Endothelial cell of umbilical vein (primary cell): ENCODE measurements at regions not wholly inside any gene's neighbourhood (a gene's known extent, or its start where the extent isn't known, plus 50 kb on each side); places are given as distances from the start of the nearest gene placed in this dataset.
"Not testable (repeated sequence)": the region's sequence is repeated elsewhere in the genome, so short reads cannot be mapped to it uniquely, and the experiment has no call there.

Source experiments
- BruUV-seq: library from RNA; stranded (reverse); fragments of 400-500 nt; replicated peaks from 2 replicates; lab custom pipeline; 2021; lab: Mats Ljungman, UMichigan
- CTCF ChIA-PET: fragments of 300-600, 350-600 bp; sonication (Branson Sonifier 250); formaldehyde crosslinking; loops from one replicate; lab custom pipeline; 2021; ENCODE audit warnings: antibody characterized with exemption, inconsistent platforms; lab: Charles Lee
- POLR2A ChIA-PET: fragments of 300-600, 350-600 bp; sonication (Branson Sonifier 250); formaldehyde crosslinking; loops from one replicate; lab custom pipeline; 2021; ENCODE audit warnings: antibody characterized with exemption, inconsistent platforms; lab: Charles Lee
- DNase-seq: peaks from one replicate; pipeline ENCODE4 v3.0.0-alpha.2; 2011; ENCODE audit warnings: low read depth, low spot score
- FAIRE-seq: peaks from 2 replicates; lab custom pipeline; 2011; peaks lifted over from hg19 to GRCh38; lab: Jason Lieb, UNC
- H2AFZ ChIP-seq: 2 replicates; pipeline ENCODE4 v1.6.0; 2012; ENCODE audit warnings: low read depth, low read length, control low read depth, inconsistent platforms
- H3K27ac ChIP-seq: 2 replicates; pipeline ENCODE4 v1.5.1; 2011; ENCODE audit warnings: low read depth, mild to moderate bottlenecking, control low read depth, low read length, moderate library complexity; ENCODE audit not compliant: insufficient read depth
- H3K27me3 ChIP-seq, 2 experiments: 2 replicates each; pipeline versions ENCODE4 v1.6.0 to v1.6.1; 2011; ENCODE audit warnings: low read length in 2 of 2, mixed read lengths in 1 of 2; ENCODE audit not compliant: control insufficient read depth in 2 of 2, insufficient read depth in 2 of 2
- H3K36me3 ChIP-seq, 2 experiments: 2 replicates in 1 of 2; 3 replicates in 1 of 2; pipeline ENCODE4 v1.5.1; 2011; ENCODE audit warnings: low read length in 2 of 2, mild to moderate bottlenecking in 1 of 2, moderate library complexity in 1 of 2; ENCODE audit not compliant: control insufficient read depth in 2 of 2, insufficient read depth in 2 of 2; ENCODE audit errors: extremely low read depth in 1 of 2
- H3K4me1 ChIP-seq: 3 replicates; pipeline ENCODE4 v1.5.1; 2011; ENCODE audit warnings: mild to moderate bottlenecking, low read length; ENCODE audit not compliant: control insufficient read depth, insufficient read depth; ENCODE audit errors: extremely low read depth
- H3K4me2 ChIP-seq: 2 replicates; pipeline ENCODE4 v1.6.1; 2011; ENCODE audit warnings: low read length, control low read depth, mixed read lengths; ENCODE audit not compliant: insufficient read depth
- H3K4me3 ChIP-seq, 3 experiments: fragments of 200-600 bp in 1 of 3; sonication (generic), shearing (Covaris generic) in 1 of 3; replicated peaks in 1 of 3; 2 replicates each; pipeline ENCODE4 v1.5.1; 2011 to 2016; ENCODE audit warnings: control low read depth in 3 of 3, low read length in 3 of 3, mild to moderate bottlenecking in 2 of 3, inconsistent platforms in 1 of 3, low read depth in 1 of 3, moderate library complexity in 1 of 3; ENCODE audit not compliant: insufficient read depth in 1 of 3
- H3K79me2 ChIP-seq: 2 replicates; pipeline ENCODE4 v1.6.0; 2012; ENCODE audit warnings: low read length, inconsistent platforms; ENCODE audit not compliant: control insufficient read depth, insufficient read depth
- H3K9ac ChIP-seq: replicated peaks from 2 replicates; pipeline ENCODE3; 2011; ENCODE audit warnings: low read length, control low read depth; ENCODE audit not compliant: insufficient read depth; ENCODE audit errors: extremely low read depth
- H3K9me1 ChIP-seq: replicated peaks from 3 replicates; pipeline ENCODE4 v1.6.0; 2011; ENCODE audit warnings: mild to moderate bottlenecking, low read length; ENCODE audit not compliant: control insufficient read depth, insufficient read depth; ENCODE audit errors: extremely low read depth
- H3K9me3 ChIP-seq: replicated peaks from 2 replicates; pipeline ENCODE4 v1.5.1; 2012; ENCODE audit warnings: low read length, inconsistent platforms; ENCODE audit not compliant: control insufficient read depth, insufficient read depth
- H4K20me1 ChIP-seq: replicated peaks from 2 replicates; pipeline ENCODE3; 2011; ENCODE audit warnings: mild to moderate bottlenecking, low read length; ENCODE audit not compliant: control insufficient read depth, insufficient read depth; ENCODE audit errors: extremely low read depth
- EZH2 ChIP-seq: IDR thresholded peaks from 2 replicates; pipeline ENCODE4 v1.6.1; 2012; ENCODE audit warnings: borderline replicate concordance, low read depth, mild to moderate bottlenecking, moderate library complexity, low read length, inconsistent platforms; ENCODE audit not compliant: severe bottlenecking
- FOS ChIP-seq: IDR thresholded peaks from 2 replicates; pipeline ENCODE4 v1.6.1; 2011; ENCODE audit warnings: mild to moderate bottlenecking, low read length, moderate library complexity, borderline replicate concordance; ENCODE audit not compliant: insufficient read depth
- GATA2 ChIP-seq: IDR thresholded peaks from 2 replicates; pipeline ENCODE4 v1.7.0; 2011; ENCODE audit warnings: low read depth, mild to moderate bottlenecking, moderate library complexity, mixed read lengths, low read length; ENCODE audit not compliant: insufficient read length, insufficient read depth
- MYC ChIP-seq: IDR thresholded peaks from one replicate; pipeline ENCODE4 v1.6.1; 2011; ENCODE audit warnings: mild to moderate bottlenecking, low read depth, low read length
- POLR2A ChIP-seq: IDR thresholded peaks from 2 replicates; pipeline ENCODE4 v1.6.1; 2012; ENCODE audit warnings: low read depth, mild to moderate bottlenecking, control low read depth, low read length
- POLR2AphosphoS5 ChIP-seq: IDR thresholded peaks from 2 replicates; pipeline ENCODE4 v1.6.1; 2012; ENCODE audit warnings: low read depth, mild to moderate bottlenecking, control low read depth, low read length, moderate library complexity; ENCODE audit not compliant: insufficient read depth
- dilution Hi-C: fragments of 300-500 bp; cut with MboI; formaldehyde crosslinking; loops from one replicate; pipeline ENCODE4 v1.15.0; 2019; ENCODE audit warnings: low sequenced_read_pairs; ENCODE audit not compliant: extremely low pct_ligation_motif_present
- intact Hi-C: fragments of 100-400 bp; cut with micrococcal nuclease; formaldehyde crosslinking; loops from one replicate; pipeline ENCODE4 v1.10.0; 2022
- TF ChIP-seq, protein P1 (sequence below), 2 donors: IDR thresholded peaks; 1 replicate in 1 of 2; 2 replicates in 1 of 2; pipeline ENCODE4 v1.5.1; 2011; ENCODE audit warnings: low read length in 2 of 2, mild to moderate bottlenecking in 2 of 2, moderate library complexity in 2 of 2, control low read depth in 1 of 2, inconsistent platforms in 1 of 2, low read depth in 1 of 2; ENCODE audit not compliant: insufficient read depth in 1 of 2; ENCODE audit errors: extremely low read depth in 1 of 2

DNA sequence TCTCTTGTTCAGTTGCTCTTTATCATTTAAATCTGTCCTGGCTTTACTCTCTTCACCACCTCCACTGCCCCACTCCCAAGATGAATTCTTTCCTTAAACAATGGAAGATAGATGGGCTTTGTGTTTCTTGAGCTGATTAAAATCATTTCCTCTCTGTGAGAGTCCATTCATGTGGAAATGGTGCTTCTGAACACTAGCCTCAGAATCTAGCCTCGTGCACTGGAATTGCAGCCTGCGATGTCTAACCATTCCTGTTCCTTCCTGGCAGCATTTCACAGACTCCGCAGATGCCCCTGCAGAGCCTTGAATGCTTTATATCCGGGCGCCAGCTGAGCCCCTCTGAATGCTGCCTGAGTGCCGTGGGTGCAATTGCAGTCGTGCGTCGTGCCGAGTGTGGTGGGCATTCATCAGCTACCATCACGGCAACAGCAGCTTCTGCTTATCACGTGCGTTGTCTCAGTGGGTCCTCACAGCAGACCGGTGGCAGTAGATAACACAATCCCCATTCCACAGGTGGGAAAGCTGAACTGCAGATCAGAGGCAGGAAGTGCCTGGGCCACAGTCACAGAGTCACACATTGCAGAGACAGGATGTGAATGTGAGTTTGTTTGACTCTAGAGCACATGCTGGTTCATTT lies 172.8 kb upstream of the WSCD1 start:
- H3K36me3 ChIP-seq = no peaks in the 10 kb centered on the region
- FAIRE-seq (peak; percentile 70), DNase-seq (peak; percentile 47)
- H3K4me1 ChIP-seq = peaks cover 7% of the 10 kb centered on the region
- no peak overlapping the region for H3K4me2 ChIP-seq
- no peaks in the 10 kb centered on the region for H4K20me1 ChIP-seq
- POLR2A ChIA-PET = no interaction called here
- no peak overlapping the region for H3K4me3 ChIP-seq
- no peak overlapping the region for H3K27ac ChIP-seq
- no peak overlapping the region for H3K9ac ChIP-seq
- H3K9me3 ChIP-seq = no peaks in the 10 kb centered on the region
- H3K27me3 ChIP-seq = peaks cover 2 to 11% of the 10 kb centered on the region in 2 experiments
- dilution Hi-C loops (no loop called here), intact Hi-C loops (no loop called here)
- H3K79me2 ChIP-seq = no peaks in the 10 kb centered on the region
- no peaks in the 10 kb centered on the region for H3K9me1 ChIP-seq
- TF ChIP-seq FOS (no peak), POLR2AphosphoS5 (no peak), EZH2 (no peak), GATA2 (no peak), MYC (no peak), POLR2A (no peak)
- TF ChIP-seq, protein P1, sequence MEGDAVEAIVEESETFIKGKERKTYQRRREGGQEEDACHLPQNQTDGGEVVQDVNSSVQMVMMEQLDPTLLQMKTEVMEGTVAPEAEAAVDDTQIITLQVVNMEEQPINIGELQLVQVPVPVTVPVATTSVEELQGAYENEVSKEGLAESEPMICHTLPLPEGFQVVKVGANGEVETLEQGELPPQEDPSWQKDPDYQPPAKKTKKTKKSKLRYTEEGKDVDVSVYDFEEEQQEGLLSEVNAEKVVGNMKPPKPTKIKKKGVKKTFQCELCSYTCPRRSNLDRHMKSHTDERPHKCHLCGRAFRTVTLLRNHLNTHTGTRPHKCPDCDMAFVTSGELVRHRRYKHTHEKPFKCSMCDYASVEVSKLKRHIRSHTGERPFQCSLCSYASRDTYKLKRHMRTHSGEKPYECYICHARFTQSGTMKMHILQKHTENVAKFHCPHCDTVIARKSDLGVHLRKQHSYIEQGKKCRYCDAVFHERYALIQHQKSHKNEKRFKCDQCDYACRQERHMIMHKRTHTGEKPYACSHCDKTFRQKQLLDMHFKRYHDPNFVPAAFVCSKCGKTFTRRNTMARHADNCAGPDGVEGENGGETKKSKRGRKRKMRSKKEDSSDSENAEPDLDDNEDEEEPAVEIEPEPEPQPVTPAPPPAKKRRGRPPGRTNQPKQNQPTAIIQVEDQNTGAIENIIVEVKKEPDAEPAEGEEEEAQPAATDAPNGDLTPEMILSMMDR (IDR thresholded peaks at IDR 0.05; ENCODE audit: extremely low read depth in 1 of 2, insufficient read depth in 1 of 2, low read depth in 1 of 2, low read length in 2 of 2) = no peak
- CTCF ChIA-PET = interaction anchor here (0.6 to 1.1 kb wide), 3 partner anchors 18 to 83 kb away, joined by 3 to 4 read pairs (median 4); no protein-coding TSS in a partner anchor
- BruUV-seq = no TSS peak
- H2AFZ ChIP-seq = peak overlapping the region; percentile 94

DNA sequence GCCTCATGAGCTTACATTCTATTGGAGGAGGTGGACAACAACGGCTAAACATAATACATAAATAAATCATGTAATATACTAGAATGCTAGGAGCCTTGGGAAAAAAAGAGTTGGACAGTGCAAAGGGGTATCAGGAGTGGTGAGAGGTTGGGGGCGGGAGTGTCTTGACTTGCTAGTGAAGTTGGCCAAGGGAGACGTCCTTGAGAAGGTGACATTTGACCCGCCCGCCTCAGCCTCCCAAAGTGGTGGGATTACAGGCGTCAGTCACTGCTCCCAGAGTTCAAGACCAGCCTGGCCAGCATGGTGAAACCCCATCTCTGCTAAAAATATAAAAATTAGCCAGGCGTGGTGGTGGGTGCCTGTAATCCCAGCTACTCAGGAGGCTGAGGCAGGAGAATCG lies 172.2 kb upstream of the WSCD1 start:
- H3K9ac ChIP-seq, H3K9me1 ChIP-seq, intact Hi-C loops, H3K36me3 ChIP-seq, H3K4me1 ChIP-seq, H3K4me3 ChIP-seq, H3K79me2 ChIP-seq, H3K9me3 ChIP-seq, H2AFZ ChIP-seq, DNase-seq, BruUV-seq, H3K27me3 ChIP-seq, POLR2A ChIA-PET, dilution Hi-C loops, H3K27ac ChIP-seq, H3K4me2 ChIP-seq, H4K20me1 ChIP-seq, FAIRE-seq: not testable (repeated sequence)
- CTCF ChIA-PET = interaction anchor here (1.1 kb wide), 1 partner anchor 19 kb away, joined by 3 read pairs; no protein-coding TSS in a partner anchor
